ENCODE measurements at regions not wholly inside any gene's neighbourhood (a gene's known extent, or its start where the extent isn't known, plus 50 kb on each side); places are given as distances from the start of the nearest gene placed in this dataset.

- H3K9me3 ChIP-seq (ENCODE audit: low read depth): no peaks in the 10 kb centered on the region
- H3K36me3 Mint-ChIP-seq: no peaks in the 10 kb centered on the region
- no peaks in the 10 kb centered on the region for H3K79me2 ChIP-seq (ENCODE audit: low read depth)
- H2AFZ ChIP-seq (replicated peaks): peak overlapping the region; percentile 54
- no peaks in the 10 kb centered on the region for H3K27me3 ChIP-seq
- H3K9ac ChIP-seq: no peak overlapping the region
- H3K27ac Mint-ChIP-seq: no peak overlapping the region
- no peak overlapping the region for H3K27ac ChIP-seq
- no peaks in the 10 kb centered on the region for H3K4me1 Mint-ChIP-seq
- no peaks in the 10 kb centered on the region for H4K20me1 ChIP-seq (ENCODE audit: low read depth)
- H3K36me3 ChIP-seq: no peaks in the 10 kb centered on the region
- H3K4me3 Mint-ChIP-seq: no peak overlapping the region
- no peak overlapping the region for H3K4me3 ChIP-seq
- no peaks in the 10 kb centered on the region for H3K9me3 Mint-ChIP-seq
- no peak for DNase-seq (ENCODE audit: low spot score)
- no peaks in the 10 kb centered on the region for H3K27me3 Mint-ChIP-seq (ENCODE audit: insufficient read depth, low read depth)
- no peak overlapping the region for H3K4me2 ChIP-seq
- H3F3A ChIP-seq (ENCODE audit: low read depth): no peaks in the 10 kb centered on the region
- TF ChIP-seq EZH2phosphoT487 (IDR thresholded peaks at IDR 0.05) (no peak), CTCF (IDR thresholded peaks at IDR 0.05) (no peak), EZH2 (IDR thresholded peaks at IDR 0.05) (no peak)
- no peaks in the 10 kb centered on the region for H3K4me1 ChIP-seq
Measured at GRCh38 chr2:122639176-122639575, 883.7 kb downstream of the TSN start.

DNA sequence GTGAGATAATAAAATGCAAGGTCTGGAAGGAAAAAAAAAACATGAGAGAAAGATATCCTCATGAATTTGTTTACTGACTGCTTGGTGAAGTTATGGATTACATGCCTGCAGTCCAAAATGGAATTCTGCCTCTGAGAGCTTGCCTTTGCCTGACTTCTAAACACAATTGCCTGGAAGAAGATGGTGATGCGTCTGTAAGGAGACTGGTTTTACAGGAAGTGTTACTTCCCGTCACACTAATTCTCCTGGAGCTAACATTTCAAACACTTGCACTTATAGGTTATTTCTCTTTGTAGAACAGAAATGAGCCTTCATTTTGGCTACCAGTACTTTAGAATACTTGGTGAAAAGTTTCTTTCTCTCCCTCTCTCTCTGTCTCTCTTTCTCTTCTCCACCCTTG lies 884.3 kb downstream of the TSN start:
- DNase-seq (ENCODE audit: low spot score): no peak
- Histone ChIP-seq H3K9me3 (ENCODE audit: low read depth) (no peaks in the 10 kb centered on the region), H3K36me3 (no peaks in the 10 kb centered on the region), H3F3A (ENCODE audit: low read depth) (no peaks in the 10 kb centered on the region), H3K4me1 (no peaks in the 10 kb centered on the region), H3K4me2 (no peak overlapping the region), H3K4me3 (no peak overlapping the region), H3K27me3 (no peaks in the 10 kb centered on the region), H4K20me1 (ENCODE audit: low read depth) (no peaks in the 10 kb centered on the region), H2AFZ (replicated peaks) (peak overlapping the region; percentile 54), H3K79me2 (ENCODE audit: low read depth) (no peaks in the 10 kb centered on the region), H3K9ac (no peak overlapping the region), H3K27ac (no peak overlapping the region)
- H3K27me3 Mint-ChIP-seq (ENCODE audit: insufficient read depth, low read depth): no peaks in the 10 kb centered on the region
- H3K4me3 Mint-ChIP-seq: no peak overlapping the region
- H3K36me3 Mint-ChIP-seq: no peaks in the 10 kb centered on the region
- H3K4me1 Mint-ChIP-seq: no peaks in the 10 kb centered on the region
- H3K9me3 Mint-ChIP-seq: no peaks in the 10 kb centered on the region
- TF ChIP-seq EZH2 (IDR thresholded peaks at IDR 0.05): no peak
- no peak for TF ChIP-seq EZH2phosphoT487 (IDR thresholded peaks at IDR 0.05)
- TF ChIP-seq CTCF (IDR thresholded peaks at IDR 0.05): no peak
- H3K27ac Mint-ChIP-seq: no peak overlapping the region

GRCh38 chr2:122643725-122644329 lies 888.4 kb downstream of the TSN start:
- H3K4me3 Mint-ChIP-seq: no peak overlapping the region
- Histone ChIP-seq H3K9me3 (ENCODE audit: low read depth) (no peaks in the 10 kb centered on the region), H3K4me2 (no peak overlapping the region), H3K9ac (no peak overlapping the region), H3K79me2 (ENCODE audit: low read depth) (no peaks in the 10 kb centered on the region), H3F3A (ENCODE audit: low read depth) (no peaks in the 10 kb centered on the region), H4K20me1 (ENCODE audit: low read depth) (no peaks in the 10 kb centered on the region), H3K4me3 (no peak overlapping the region), H3K27ac (no peak overlapping the region), H3K27me3 (no peaks in the 10 kb centered on the region), H2AFZ (replicated peaks) (no peak overlapping the region), H3K4me1 (no peaks in the 10 kb centered on the region), H3K36me3 (no peaks in the 10 kb centered on the region)
- no peak overlapping the region for H3K27ac Mint-ChIP-seq
- no peaks in the 10 kb centered on the region for H3K36me3 Mint-ChIP-seq
- H3K27me3 Mint-ChIP-seq (ENCODE audit: insufficient read depth, low read depth): no peaks in the 10 kb centered on the region
- H3K4me1 Mint-ChIP-seq: no peaks in the 10 kb centered on the region
- no peak for TF ChIP-seq CTCF (IDR thresholded peaks at IDR 0.05)
- no peak for TF ChIP-seq EZH2phosphoT487 (IDR thresholded peaks at IDR 0.05)
- no peak for TF ChIP-seq EZH2 (IDR thresholded peaks at IDR 0.05)
- H3K9me3 Mint-ChIP-seq: no peaks in the 10 kb centered on the region
- no peak for DNase-seq (ENCODE audit: low spot score)

All from neural progenitor cell (in vitro differentiated cells).